22Rv1 (cell line): ENCODE measurements at regions not wholly inside any gene's neighbourhood (a gene's known extent, or its start where the extent isn't known, plus 50 kb on each side); places are given as distances from the start of the nearest gene placed in this dataset.

Experiments used
- CTCF ChIP-seq: fragments of 450-650 bp; IDR thresholded peaks from 2 replicates; pipeline ENCODE4 v1.5.1; 2017; ENCODE audit warnings: mild to moderate bottlenecking
- ZFX ChIP-seq: fragments of 450-650 bp; IDR thresholded peaks from 2 replicates; pipeline ENCODE4 v1.6.1; 2017; ENCODE audit warnings: antibody characterized with exemption, borderline replicate concordance

GRCh38 chr4:120227554-120227953, 160.9 kb upstream of the MAD2L1 start:
- TF ChIP-seq CTCF = no peak
- TF ChIP-seq ZFX = no peak
